Endothelial cell of umbilical vein (primary cell): ENCODE measurements at regions not wholly inside any gene's neighbourhood (a gene's known extent, or its start where the extent isn't known, plus 50 kb on each side); places are given as distances from the start of the nearest gene placed in this dataset.

Experiments used
- BruUV-seq: library from RNA; stranded (reverse); fragments of 400-500 nt; replicated peaks from 2 replicates; lab custom pipeline; 2021; lab: Mats Ljungman, UMichigan
- CTCF ChIA-PET: fragments of 300-600, 350-600 bp; sonication (Branson Sonifier 250); formaldehyde crosslinking; loops from one replicate; lab custom pipeline; 2021; ENCODE audit warnings: antibody characterized with exemption, inconsistent platforms; lab: Charles Lee
- POLR2A ChIA-PET: fragments of 300-600, 350-600 bp; sonication (Branson Sonifier 250); formaldehyde crosslinking; loops from one replicate; lab custom pipeline; 2021; ENCODE audit warnings: antibody characterized with exemption, inconsistent platforms; lab: Charles Lee
- DNase-seq: peaks from one replicate; pipeline ENCODE4 v3.0.0-alpha.2; 2011; ENCODE audit warnings: low read depth, low spot score
- FAIRE-seq: peaks from 2 replicates; lab custom pipeline; 2011; peaks lifted over from hg19 to GRCh38; lab: Jason Lieb, UNC
- H2AFZ ChIP-seq: 2 replicates; pipeline ENCODE4 v1.6.0; 2012; ENCODE audit warnings: low read depth, low read length, control low read depth, inconsistent platforms
- H3K27ac ChIP-seq: 2 replicates; pipeline ENCODE4 v1.5.1; 2011; ENCODE audit warnings: low read depth, mild to moderate bottlenecking, control low read depth, low read length, moderate library complexity; ENCODE audit not compliant: insufficient read depth
- H3K27me3 ChIP-seq, 2 experiments: 2 replicates each; pipeline versions ENCODE4 v1.6.0 to v1.6.1; 2011; ENCODE audit warnings: low read length in 2 of 2, mixed read lengths in 1 of 2; ENCODE audit not compliant: control insufficient read depth in 2 of 2, insufficient read depth in 2 of 2
- H3K36me3 ChIP-seq, 2 experiments: 2 replicates in 1 of 2; 3 replicates in 1 of 2; pipeline ENCODE4 v1.5.1; 2011; ENCODE audit warnings: low read length in 2 of 2, mild to moderate bottlenecking in 1 of 2, moderate library complexity in 1 of 2; ENCODE audit not compliant: control insufficient read depth in 2 of 2, insufficient read depth in 2 of 2; ENCODE audit errors: extremely low read depth in 1 of 2
- H3K4me1 ChIP-seq: 3 replicates; pipeline ENCODE4 v1.5.1; 2011; ENCODE audit warnings: mild to moderate bottlenecking, low read length; ENCODE audit not compliant: control insufficient read depth, insufficient read depth; ENCODE audit errors: extremely low read depth
- H3K4me2 ChIP-seq: 2 replicates; pipeline ENCODE4 v1.6.1; 2011; ENCODE audit warnings: low read length, control low read depth, mixed read lengths; ENCODE audit not compliant: insufficient read depth
- H3K4me3 ChIP-seq, 3 experiments: fragments of 200-600 bp in 1 of 3; sonication (generic), shearing (Covaris generic) in 1 of 3; replicated peaks in 1 of 3; 2 replicates each; pipeline ENCODE4 v1.5.1; 2011 to 2016; ENCODE audit warnings: control low read depth in 3 of 3, low read length in 3 of 3, mild to moderate bottlenecking in 2 of 3, inconsistent platforms in 1 of 3, low read depth in 1 of 3, moderate library complexity in 1 of 3; ENCODE audit not compliant: insufficient read depth in 1 of 3
- H3K79me2 ChIP-seq: 2 replicates; pipeline ENCODE4 v1.6.0; 2012; ENCODE audit warnings: low read length, inconsistent platforms; ENCODE audit not compliant: control insufficient read depth, insufficient read depth
- H3K9ac ChIP-seq: replicated peaks from 2 replicates; pipeline ENCODE3; 2011; ENCODE audit warnings: low read length, control low read depth; ENCODE audit not compliant: insufficient read depth; ENCODE audit errors: extremely low read depth
- H3K9me1 ChIP-seq: replicated peaks from 3 replicates; pipeline ENCODE4 v1.6.0; 2011; ENCODE audit warnings: mild to moderate bottlenecking, low read length; ENCODE audit not compliant: control insufficient read depth, insufficient read depth; ENCODE audit errors: extremely low read depth
- H3K9me3 ChIP-seq: replicated peaks from 2 replicates; pipeline ENCODE4 v1.5.1; 2012; ENCODE audit warnings: low read length, inconsistent platforms; ENCODE audit not compliant: control insufficient read depth, insufficient read depth
- H4K20me1 ChIP-seq: replicated peaks from 2 replicates; pipeline ENCODE3; 2011; ENCODE audit warnings: mild to moderate bottlenecking, low read length; ENCODE audit not compliant: control insufficient read depth, insufficient read depth; ENCODE audit errors: extremely low read depth
- CTCF ChIP-seq, 2 donors: IDR thresholded peaks; 1 replicate in 1 of 2; 2 replicates in 1 of 2; pipeline ENCODE4 v1.5.1; 2011; ENCODE audit warnings: low read length in 2 of 2, mild to moderate bottlenecking in 2 of 2, moderate library complexity in 2 of 2, control low read depth in 1 of 2, inconsistent platforms in 1 of 2, low read depth in 1 of 2; ENCODE audit not compliant: insufficient read depth in 1 of 2; ENCODE audit errors: extremely low read depth in 1 of 2
- EZH2 ChIP-seq: IDR thresholded peaks from 2 replicates; pipeline ENCODE4 v1.6.1; 2012; ENCODE audit warnings: borderline replicate concordance, low read depth, mild to moderate bottlenecking, moderate library complexity, low read length, inconsistent platforms; ENCODE audit not compliant: severe bottlenecking
- FOS ChIP-seq: IDR thresholded peaks from 2 replicates; pipeline ENCODE4 v1.6.1; 2011; ENCODE audit warnings: mild to moderate bottlenecking, low read length, moderate library complexity, borderline replicate concordance; ENCODE audit not compliant: insufficient read depth
- GATA2 ChIP-seq: IDR thresholded peaks from 2 replicates; pipeline ENCODE4 v1.7.0; 2011; ENCODE audit warnings: low read depth, mild to moderate bottlenecking, moderate library complexity, mixed read lengths, low read length; ENCODE audit not compliant: insufficient read length, insufficient read depth
- JUN ChIP-seq: IDR thresholded peaks from 2 replicates; pipeline ENCODE4 v1.6.1; 2011; ENCODE audit warnings: borderline replicate concordance, low read depth; ENCODE audit not compliant: insufficient read length, insufficient read depth
- MAX ChIP-seq: IDR thresholded peaks from 2 replicates; pipeline ENCODE4 v1.6.1; 2011; ENCODE audit not compliant: insufficient read depth, insufficient read length
- MYC ChIP-seq: IDR thresholded peaks from one replicate; pipeline ENCODE4 v1.6.1; 2011; ENCODE audit warnings: mild to moderate bottlenecking, low read depth, low read length
- POLR2A ChIP-seq: IDR thresholded peaks from 2 replicates; pipeline ENCODE4 v1.6.1; 2012; ENCODE audit warnings: low read depth, mild to moderate bottlenecking, control low read depth, low read length
- POLR2AphosphoS5 ChIP-seq: IDR thresholded peaks from 2 replicates; pipeline ENCODE4 v1.6.1; 2012; ENCODE audit warnings: low read depth, mild to moderate bottlenecking, control low read depth, low read length, moderate library complexity; ENCODE audit not compliant: insufficient read depth
- dilution Hi-C: fragments of 300-500 bp; cut with MboI; formaldehyde crosslinking; loops from one replicate; pipeline ENCODE4 v1.15.0; 2019; ENCODE audit warnings: low sequenced_read_pairs; ENCODE audit not compliant: extremely low pct_ligation_motif_present
- intact Hi-C: fragments of 100-400 bp; cut with micrococcal nuclease; formaldehyde crosslinking; loops from one replicate; pipeline ENCODE4 v1.10.0; 2022

DNA sequence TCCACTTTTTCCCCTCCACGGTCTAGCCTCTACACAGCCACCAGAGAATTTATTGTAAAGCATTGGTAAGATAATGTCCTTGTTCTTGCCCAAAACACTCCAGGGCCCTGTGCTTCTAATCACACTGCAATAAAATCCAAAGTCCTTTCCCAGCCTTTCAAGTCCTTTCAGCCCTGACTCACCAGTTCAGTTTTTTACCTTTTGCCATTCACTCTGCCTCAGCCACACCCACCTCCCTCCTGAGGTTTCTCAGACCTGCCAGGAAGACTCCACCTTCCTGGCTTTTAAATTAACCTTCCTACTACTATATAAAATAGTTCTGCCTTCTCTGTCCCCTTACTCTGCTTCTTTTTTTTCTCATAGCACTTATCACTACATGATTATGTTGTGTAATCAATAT is 91.0 kb upstream of the ARHGAP32 start:
- Histone ChIP-seq H3K9me1 (no peaks in the 10 kb centered on the region), H3K27ac (no peak overlapping the region), H3K4me3 (no peak overlapping the region), H4K20me1 (peaks cover under 1% of the 10 kb centered on the region), H3K9me3 (no peaks in the 10 kb centered on the region), H3K27me3 (peaks cover 12 to 15% of the 10 kb centered on the region in 2 experiments), H3K4me2 (no peak overlapping the region), H3K79me2 (peaks cover 2% of the 10 kb centered on the region), H2AFZ (no peak overlapping the region), H3K36me3 (no peaks in the 10 kb centered on the region), H3K9ac (no peak overlapping the region), H3K4me1 (peaks cover 5% of the 10 kb centered on the region)
- dilution Hi-C loops: no loop called here
- intact Hi-C loops: no loop called here
- POLR2A ChIA-PET: no interaction called here
- FAIRE-seq (no peak), DNase-seq (no peak)
- TF ChIP-seq JUN: no peak
- no peak for TF ChIP-seq MYC
- TF ChIP-seq FOS: no peak
- no peak for TF ChIP-seq MAX
- no peak for TF ChIP-seq GATA2
- no peak for TF ChIP-seq EZH2
- no peak for TF ChIP-seq CTCF (IDR thresholded peaks at IDR 0.05; ENCODE audit: extremely low read depth in 1 of 2, insufficient read depth in 1 of 2, low read depth in 1 of 2, low read length in 2 of 2)
- no peak for TF ChIP-seq POLR2AphosphoS5
- TF ChIP-seq POLR2A: no peak
- CTCF ChIA-PET: no interaction called here
- BruUV-seq: no TSS peak
